OCI-LY1 (cell line): ENCODE measurements at regions not wholly inside any gene's neighbourhood (a gene's known extent, or its start where the extent isn't known, plus 50 kb on each side); places are given as distances from the start of the nearest gene placed in this dataset.

ENCODE experiments used
- CTCF ChIP-seq: fragments of 200-600 bp; sonication (generic), shearing (Covaris generic); IDR thresholded peaks from 2 replicates; pipeline ENCODE4 v1.5.1; 2017; ENCODE audit warnings: mild to moderate bottlenecking, antibody characterized with exemption, low read length, moderate library complexity, mixed read lengths
- EZH2 ChIP-seq: fragments of 200-600 bp; sonication (generic), shearing (Covaris generic); IDR thresholded peaks from 2 replicates; pipeline ENCODE4 v1.8.0; 2017; ENCODE audit warnings: borderline replicate concordance, mixed run types, mild to moderate bottlenecking, antibody characterized with exemption, low read length, moderate library complexity, mixed read lengths

GRCh38 chr11:128093689-128094088, 493.7 kb downstream of the ETS1 start:
- TF ChIP-seq CTCF (no peak), EZH2 (no peak)
